ENCODE measurements at regions not wholly inside any gene's neighbourhood (a gene's known extent, or its start where the extent isn't known, plus 50 kb on each side); places are given as distances from the start of the nearest gene placed in this dataset.
"Not testable (repeated sequence)": the region's sequence is repeated elsewhere in the genome, so short reads cannot be mapped to it uniquely, and the experiment has no call there.

GRCh38 chr1:80363689-80364475 lies 1357.4 kb upstream of the ADGRL4 start:
- DNase-seq, result no peak

- DNase-seq, result no peak
Measured at GRCh38 chr1:80359666-80360065, 1353.1 kb upstream of the ADGRL4 start.

GRCh38 chr1:80349218-80349617 lies 1342.7 kb upstream of the ADGRL4 start:
- DNase-seq, result no peak

GRCh38 chr1:80341021-80341420 lies 1334.5 kb upstream of the ADGRL4 start:
- DNase-seq, result no peak

- DNase-seq, result no peak
Measured at GRCh38 chr1:80318108-80318507, 1311.6 kb upstream of the ADGRL4 start.

- DNase-seq, result no peak
Measured at GRCh38 chr1:80310703-80311245, 1304.2 kb upstream of the ADGRL4 start.

GRCh38 chr1:80305466-80305865 lies 1298.9 kb upstream of the ADGRL4 start:
- DNase-seq, result no peak

GRCh38 chr1:80293818-80294217 lies 1287.3 kb upstream of the ADGRL4 start:
- no peak for DNase-seq

GRCh38 chr1:80288750-80289149 lies 1282.2 kb upstream of the ADGRL4 start:
- not testable (repeated sequence) for DNase-seq

- no peak for DNase-seq
Measured at GRCh38 chr1:80282536-80282935, 1276.0 kb upstream of the ADGRL4 start.

GRCh38 chr1:80278936-80279335 lies 1272.4 kb upstream of the ADGRL4 start:
- no peak for DNase-seq

- DNase-seq, result no peak
Measured at GRCh38 chr1:80274256-80274655, 1267.7 kb upstream of the ADGRL4 start.

GRCh38 chr1:80272495-80272894 lies 1266.0 kb upstream of the ADGRL4 start:
- no peak for DNase-seq

- DNase-seq, result no peak
Measured at GRCh38 chr1:80258659-80259058, 1252.1 kb upstream of the ADGRL4 start.

GRCh38 chr1:80251591-80251990 lies 1245.1 kb upstream of the ADGRL4 start:
- no peak for DNase-seq

- no peak for DNase-seq
Measured at GRCh38 chr1:80251171-80251570, 1244.6 kb upstream of the ADGRL4 start.

GRCh38 chr1:80250573-80251168 lies 1244.1 kb upstream of the ADGRL4 start:
- no peak for DNase-seq

- no peak for DNase-seq
Measured at GRCh38 chr1:80249699-80250098, 1243.2 kb upstream of the ADGRL4 start.

- DNase-seq, result no peak
Measured at GRCh38 chr1:80248886-80249285, 1242.4 kb upstream of the ADGRL4 start.

- DNase-seq, result no peak
Measured at GRCh38 chr1:80245813-80246212, 1239.3 kb upstream of the ADGRL4 start.

- no peak for DNase-seq
Measured at GRCh38 chr1:80244372-80244771, 1237.8 kb upstream of the ADGRL4 start.

- DNase-seq, result no peak
Measured at GRCh38 chr1:80241566-80241965, 1235.0 kb upstream of the ADGRL4 start.

- DNase-seq, result no peak
Measured at GRCh38 chr1:80225510-80225909, 1219.0 kb upstream of the ADGRL4 start.

- DNase-seq, result no peak
Measured at GRCh38 chr1:80221319-80221718, 1214.8 kb upstream of the ADGRL4 start.

Data from right hindlimb (tissue), 1 donor.